Epidermal melanocyte (primary cell): ENCODE measurements at regions not wholly inside any gene's neighbourhood (a gene's known extent, or its start where the extent isn't known, plus 50 kb on each side); places are given as distances from the start of the nearest gene placed in this dataset.

ENCODE experiments used
- DNase-seq: peaks from one replicate; pipeline ENCODE4 v3.0.0; 2011; ENCODE audit warnings: low spot score; ENCODE audit not compliant: insufficient read length

- DNase-seq: no peak
These were observed 59.8 kb upstream of the GPM6A start for GRCh38 chr4:175871774-175872405.

- no peak for DNase-seq
These were observed 61.6 kb upstream of the GPM6A start for GRCh38 chr4:175873707-175874106.

GRCh38 chr4:175874306-175874705 lies 62.2 kb upstream of the GPM6A start:
- DNase-seq: no peak

- no peak for DNase-seq
These were observed 64.1 kb upstream of the GPM6A start for GRCh38 chr4:175875993-175876771.

- DNase-seq: no peak
These were observed 70.8 kb upstream of the GPM6A start for GRCh38 chr4:175882891-175883290.

GRCh38 chr4:175884048-175884447 lies 72.0 kb upstream of the GPM6A start:
- DNase-seq: no peak

GRCh38 chr4:175891231-175891630 lies 79.2 kb upstream of the GPM6A start:
- no peak for DNase-seq

GRCh38 chr4:175891851-175892250 lies 79.8 kb upstream of the GPM6A start:
- no peak for DNase-seq

GRCh38 chr4:175905925-175906324 lies 93.9 kb upstream of the GPM6A start:
- DNase-seq: no peak

- DNase-seq: no peak
These were observed 94.3 kb upstream of the GPM6A start for GRCh38 chr4:175906384-175906783.

- DNase-seq: no peak
These were observed 98.6 kb upstream of the GPM6A start for GRCh38 chr4:175910700-175911099.

GRCh38 chr4:175916626-175917351 lies 104.7 kb upstream of the GPM6A start:
- no peak for DNase-seq

GRCh38 chr4:175927121-175927520 lies 115.1 kb upstream of the GPM6A start:
- DNase-seq: no peak

GRCh38 chr4:175929441-175929840 lies 117.4 kb upstream of the GPM6A start:
- DNase-seq: no peak

GRCh38 chr4:175929932-175930331 lies 117.9 kb upstream of the GPM6A start:
- DNase-seq: no peak

GRCh38 chr4:175930471-175930870 lies 118.4 kb upstream of the GPM6A start:
- DNase-seq: no peak

- no peak for DNase-seq
These were observed 120.1 kb upstream of the GPM6A start for GRCh38 chr4:175932116-175932515.

GRCh38 chr4:175934506-175934905 lies 122.4 kb upstream of the GPM6A start:
- DNase-seq: no peak

- DNase-seq: no peak
These were observed 123.1 kb upstream of the GPM6A start for GRCh38 chr4:175935016-175935661.

GRCh38 chr4:175944126-175944910 lies 121.3 kb upstream of the WDR17 start:
- no peak for DNase-seq

- DNase-seq: no peak
These were observed 119.0 kb upstream of the WDR17 start for GRCh38 chr4:175946472-175947116.
